SK-N-SH (cell line): ENCODE measurements at regions not wholly inside any gene's neighbourhood (a gene's known extent, or its start where the extent isn't known, plus 50 kb on each side); places are given as distances from the start of the nearest gene placed in this dataset.

Source experiments
- CTCF ChIA-PET: fragments of 300-600, 350-600 bp; formaldehyde crosslinking; extraction: SDS; loops from one replicate; lab custom pipeline; 2021; lab: Yijun Ruan, JAX
- POLR2A ChIA-PET: fragments of 350-600 bp; sonication (Branson Sonifier 250); formaldehyde crosslinking; extraction: SDS; loops from one replicate; lab custom pipeline; 2020; ENCODE audit warnings: antibody characterized with exemption, inconsistent platforms; lab: Yijun Ruan, JAX
- DNase-seq: peaks from one replicate; pipeline ENCODE4 v3.0.0; 2012
- H2AFZ ChIP-seq: fragments of 200-600 bp; sonication (generic); 2 replicates; pipeline ENCODE4 v1.8.1; 2016; ENCODE audit warnings: antibody characterized with exemption, mild to moderate bottlenecking, low read depth
- H3F3A ChIP-seq: fragments of 200-600 bp; sonication (generic); replicated peaks from 2 replicates; pipeline ENCODE3; 2016; ENCODE audit warnings: antibody characterized with exemption, mild to moderate bottlenecking; ENCODE audit not compliant: insufficient read depth
- H3K27ac ChIP-seq, 2 experiments: fragments of 200-500 bp in 1 of 2; fragments of 200-600 bp in 1 of 2; sonication (Bioruptor generic) in 1 of 2; sonication (generic), shearing (Covaris generic) in 1 of 2; 2 replicates each; pipeline versions ENCODE4 v1.5.1 to v1.6.1; 2014 to 2016; ENCODE audit warnings: low read depth in 2 of 2, inconsistent platforms in 1 of 2, low read length in 1 of 2, mild to moderate bottlenecking in 1 of 2, mixed read lengths in 1 of 2
- H3K27me3 ChIP-seq: fragments of 200-600 bp; sonication (generic), shearing (Covaris generic); 2 replicates; pipeline ENCODE4 v1.6.1; 2016; ENCODE audit warnings: mixed run types; ENCODE audit not compliant: insufficient read depth
- H3K36me3 ChIP-seq, 2 experiments: fragments of 200-500 bp in 1 of 2; fragments of 200-600 bp in 1 of 2; sonication (Bioruptor generic) in 1 of 2; sonication (generic) in 1 of 2; replicated peaks in 1 of 2; 2 replicates each; pipeline versions ENCODE3 to v1.5.1; 2014 to 2016; ENCODE audit warnings: low read length in 1 of 2, mild to moderate bottlenecking in 1 of 2; ENCODE audit not compliant: insufficient read depth in 2 of 2, control insufficient read depth in 1 of 2
- H3K4me1 ChIP-seq, 2 experiments: fragments of 200-500 bp in 1 of 2; fragments of 200-600 bp in 1 of 2; sonication (Bioruptor generic) in 1 of 2; sonication (generic), shearing (Covaris generic) in 1 of 2; 2 replicates each; pipeline versions ENCODE4 v1.5.1 to v1.6.1; 2014 to 2016; ENCODE audit warnings: low read depth in 1 of 2, low read length in 1 of 2, mixed run types in 1 of 2; ENCODE audit not compliant: insufficient read depth in 2 of 2, control insufficient read depth in 1 of 2
- H3K4me2 ChIP-seq: fragments of 200-600 bp; sonication (generic), shearing (Covaris generic); 2 replicates; pipeline ENCODE4 v1.6.1; 2017; ENCODE audit warnings: mixed run types
- H3K4me3 ChIP-seq, 2 experiments: fragments of 200-500 bp in 1 of 2; fragments of 200-600 bp in 1 of 2; sonication (Bioruptor generic) in 1 of 2; sonication (generic), shearing (Covaris generic) in 1 of 2; 2 replicates each; pipeline versions ENCODE4 v1.5.1 to v1.8.1; 2014 to 2016; ENCODE audit warnings: low read depth in 2 of 2, inconsistent platforms in 1 of 2, low read length in 1 of 2, mild to moderate bottlenecking in 1 of 2, mixed read lengths in 1 of 2, moderate library complexity in 1 of 2
- H3K79me2 ChIP-seq: fragments of 200-600 bp; sonication (generic); 2 replicates; pipeline ENCODE4 v1.8.1; 2017; ENCODE audit warnings: mild to moderate bottlenecking; ENCODE audit not compliant: insufficient read depth
- H3K9ac ChIP-seq: fragments of 200-600 bp; sonication (generic); 2 replicates; pipeline ENCODE4 v1.6.1; 2017; ENCODE audit warnings: mixed run types
- H3K9me2 ChIP-seq: fragments of 200-600 bp; sonication (generic); 2 replicates; pipeline ENCODE4 v1.6.1; 2017; ENCODE audit warnings: mixed run types
- H3K9me3 ChIP-seq: fragments of 200-600 bp; sonication (generic); 2 replicates; pipeline ENCODE4 v1.6.1; 2017; ENCODE audit warnings: mixed run types, mild to moderate bottlenecking, moderate library complexity
- H4K20me1 ChIP-seq: fragments of 200-600 bp; sonication (generic); 2 replicates; pipeline ENCODE4 v1.6.1; 2017; ENCODE audit warnings: mild to moderate bottlenecking, mixed run types; ENCODE audit not compliant: insufficient read depth
- EP300 ChIP-seq, 2 experiments: IDR thresholded peaks; 2 replicates each; pipeline versions ENCODE4 v1.4.0 to v1.6.1; 2012; ENCODE audit warnings: borderline replicate concordance in 1 of 2, low read depth in 1 of 2, low read length in 1 of 2
- EZH2phosphoT487 ChIP-seq: fragments of 200-600 bp; sonication (generic); IDR thresholded peaks from 2 replicates; pipeline ENCODE4 v1.6.1; 2017; ENCODE audit warnings: low read depth, mixed run types, mild to moderate bottlenecking, antibody characterized with exemption, moderate library complexity, borderline replicate concordance
- FOSL2 ChIP-seq: IDR thresholded peaks from 2 replicates; pipeline ENCODE4 v1.4.0; 2012; ENCODE audit warnings: low read depth, mild to moderate bottlenecking, moderate library complexity, borderline replicate concordance
- GABPA ChIP-seq: IDR thresholded peaks from 2 replicates; pipeline ENCODE4 v1.4.0; 2012; ENCODE audit warnings: low read depth, mild to moderate bottlenecking
- GATA2 ChIP-seq: sonication (generic); formaldehyde crosslinking; IDR thresholded peaks from 2 replicates; pipeline ENCODE4 v1.5.0; 2020; ENCODE audit warnings: mild to moderate bottlenecking, missing genetic modification reagents
- IRF3 ChIP-seq: fragments of 150-350 bp; IDR thresholded peaks from 2 replicates; pipeline ENCODE4 v1.6.1; 2016; ENCODE audit warnings: mild to moderate bottlenecking, low read depth, low read length
- JUND ChIP-seq: IDR thresholded peaks from 2 replicates; pipeline ENCODE4 v1.4.0; 2012
- MAX ChIP-seq: IDR thresholded peaks from 2 replicates; pipeline ENCODE4 v1.4.0; 2012; ENCODE audit warnings: low read depth
- MEF2A ChIP-seq: IDR thresholded peaks from 2 replicates; pipeline ENCODE4 v1.4.0; 2012; ENCODE audit warnings: low read depth, borderline replicate concordance
- MXI1 ChIP-seq: IDR thresholded peaks from 2 replicates; pipeline ENCODE4 v1.6.1; 2012; ENCODE audit warnings: mild to moderate bottlenecking, low read depth, low read length, improper control_type of control experiment
- NFIC ChIP-seq: IDR thresholded peaks from 2 replicates; pipeline ENCODE4 v1.4.0; 2012; ENCODE audit warnings: borderline replicate concordance
- RAD21 ChIP-seq: IDR thresholded peaks from 2 replicates; pipeline ENCODE4 v1.6.1; 2012; ENCODE audit warnings: mild to moderate bottlenecking, low read length
- RCOR1 ChIP-seq: fragments of 150-350 bp; IDR thresholded peaks from 2 replicates; pipeline ENCODE4 v1.6.1; 2017; ENCODE audit warnings: antibody characterized with exemption, low read length
- RXRA ChIP-seq: IDR thresholded peaks from 2 replicates; pipeline ENCODE4 v1.4.0; 2012; ENCODE audit warnings: low read depth, mild to moderate bottlenecking, borderline replicate concordance
- SIN3A ChIP-seq: IDR thresholded peaks from 2 replicates; pipeline ENCODE4 v1.6.1; 2012; ENCODE audit warnings: low read depth, mild to moderate bottlenecking, low read length, moderate library complexity, borderline replicate concordance
- TEAD4 ChIP-seq: IDR thresholded peaks from 2 replicates; pipeline ENCODE4 v1.4.0; 2012; ENCODE audit warnings: mild to moderate bottlenecking, borderline replicate concordance; ENCODE audit not compliant: insufficient read depth
- ZBTB33 ChIP-seq: IDR thresholded peaks from 2 replicates; pipeline ENCODE4 v1.4.0; 2012; ENCODE audit warnings: low read depth, borderline replicate concordance
- WGBS: methylation state at CpG from one replicate; pipeline ENCODE4 v1.1.6; 2017; ENCODE audit warnings: low lambda C conversion rate; 5-methylcytosine and 5-hydroxymethylcytosine counted together
- TF ChIP-seq, protein P1 (sequence below): fragments of 150-350 bp; IDR thresholded peaks from 2 replicates; pipeline ENCODE4 v1.6.1; 2017; ENCODE audit warnings: antibody characterized with exemption, low read length, low read depth, borderline replicate concordance

GRCh38 chr21:20779321-20779720, 218.9 kb upstream of the NCAM2 start:
- CTCF ChIA-PET: interaction anchor here (0.6 kb wide), 1 partner anchor 69 kb away, joined by 3 read pairs; no protein-coding TSS in a partner anchor
- Histone ChIP-seq H3K79me2 (no peaks in the 10 kb centered on the region), H3F3A (no peaks in the 10 kb centered on the region), H3K36me3 (no peaks in the 10 kb centered on the region), H3K9me3 (no peaks in the 10 kb centered on the region), H3K9ac (no peak overlapping the region)
- TF ChIP-seq GATA2 (CRISPR knock-in tag) (no peak), NFIC (no peak), GABPA (no peak), EZH2phosphoT487 (no peak)
- TF ChIP-seq, all 33 proteins: peak for 0
- Histone ChIP-seq H2AFZ (no peak overlapping the region), H3K4me3 (no peak overlapping the region), H3K4me1 (no peaks in the 10 kb centered on the region), H3K9me2 (no peaks in the 10 kb centered on the region; the same call in 1 of the 2 replicates), H3K4me2 (no peak overlapping the region), H3K27me3 (no peaks in the 10 kb centered on the region), H4K20me1 (no peaks in the 10 kb centered on the region), H3K27ac (no peak overlapping the region)
- 2% methylated on average over 2 of the region's 2 CpGs for WGBS
- no peak for DNase-seq
- POLR2A ChIA-PET: no interaction called here

DNA sequence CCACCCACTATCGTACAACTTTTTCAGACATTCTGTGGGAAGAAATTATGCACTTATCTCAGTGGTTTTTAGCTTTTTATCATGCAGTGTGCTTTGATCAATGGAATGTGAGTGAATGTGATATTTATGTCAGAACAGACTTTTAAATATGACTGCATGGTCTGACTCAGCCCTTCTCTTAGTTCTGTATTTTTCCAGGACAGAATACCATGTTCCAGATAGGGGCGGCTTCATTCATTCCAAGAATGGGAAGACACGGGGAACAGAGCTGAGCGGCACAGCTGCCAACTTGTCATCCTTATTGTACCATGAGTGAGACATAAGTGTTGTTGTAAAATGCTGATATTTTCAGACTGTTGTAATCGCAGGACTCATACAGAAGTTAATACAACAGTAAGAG, 214.6 kb upstream of the NCAM2 start:
- 36% methylated on average over 5 of the region's 5 CpGs for WGBS
- Histone ChIP-seq H3K4me2 (no peak overlapping the region), H3K4me3 (no peak overlapping the region), H3K9me2 (no peaks in the 10 kb centered on the region), H3K27me3 (no peaks in the 10 kb centered on the region), H3F3A (no peaks in the 10 kb centered on the region), H3K4me1 (no peaks in the 10 kb centered on the region), H2AFZ (no peak overlapping the region), H3K36me3 (no peaks in the 10 kb centered on the region), H4K20me1 (no peaks in the 10 kb centered on the region), H3K27ac (no peak overlapping the region), H3K79me2 (no peaks in the 10 kb centered on the region), H3K9me3 (no peaks in the 10 kb centered on the region), H3K9ac (no peak overlapping the region)
- ChIA-PET CTCF (no interaction called here), POLR2A (no interaction called here)
- DNase-seq: no peak
- TF ChIP-seq RAD21: no peak
- TF ChIP-seq FOSL2: no peak
- no peak for TF ChIP-seq MEF2A
- no peak for TF ChIP-seq MXI1
- no peak for TF ChIP-seq GATA2 (CRISPR knock-in tag)
- no peak for TF ChIP-seq IRF3
- no peak for TF ChIP-seq EP300 (IDR thresholded peaks at IDR 0.05; ENCODE audit: borderline replicate concordance in 1 of 2, low read depth in 1 of 2, low read length in 1 of 2)
- no peak for TF ChIP-seq ZBTB33
- TF ChIP-seq JUND: no peak
- no peak for TF ChIP-seq NFIC
- TF ChIP-seq, protein P1, sequence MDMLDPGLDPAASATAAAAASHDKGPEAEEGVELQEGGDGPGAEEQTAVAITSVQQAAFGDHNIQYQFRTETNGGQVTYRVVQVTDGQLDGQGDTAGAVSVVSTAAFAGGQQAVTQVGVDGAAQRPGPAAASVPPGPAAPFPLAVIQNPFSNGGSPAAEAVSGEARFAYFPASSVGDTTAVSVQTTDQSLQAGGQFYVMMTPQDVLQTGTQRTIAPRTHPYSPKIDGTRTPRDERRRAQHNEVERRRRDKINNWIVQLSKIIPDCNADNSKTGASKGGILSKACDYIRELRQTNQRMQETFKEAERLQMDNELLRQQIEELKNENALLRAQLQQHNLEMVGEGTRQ: no peak
- TF ChIP-seq TEAD4: no peak
- no peak for TF ChIP-seq MAX
- no peak for TF ChIP-seq RXRA
- no peak for TF ChIP-seq SIN3A
- TF ChIP-seq RCOR1: no peak
